Mammary epithelial cell (primary cell): ENCODE measurements at regions not wholly inside any gene's neighbourhood (a gene's known extent, or its start where the extent isn't known, plus 50 kb on each side); places are given as distances from the start of the nearest gene placed in this dataset.

Experiments
- CTCF ChIP-seq, 2 donors: IDR thresholded peaks in 1 of 2; conservative IDR thresholded peaks in 1 of 2; 2 replicates each; pipeline ENCODE4 v1.5.1; 2011 to 2012; ENCODE audit warnings: inconsistent platforms in 2 of 2, low read length in 2 of 2, mild to moderate bottlenecking in 2 of 2, control low read depth in 1 of 2, low read depth in 1 of 2; ENCODE audit not compliant: insufficient read depth in 1 of 2; ENCODE audit errors: extremely low read depth in 1 of 2
- EZH2 ChIP-seq: IDR thresholded peaks from 2 replicates; pipeline ENCODE4 v1.6.1; 2012; ENCODE audit warnings: low read length, inconsistent platforms, borderline replicate concordance

GRCh38 chr13:89281331-89281730 lies 1610.2 kb downstream of the SLITRK5 start:
- no peak for TF ChIP-seq EZH2
- no peak for TF ChIP-seq CTCF (conservative IDR thresholded peaks at IDR 0.05 in 1 of 2, IDR thresholded peaks at IDR 0.05 in 1 of 2; ENCODE audit: extremely low read depth in 1 of 2, insufficient read depth in 1 of 2, low read depth in 1 of 2, low read length in 2 of 2)
